ENCODE measurements at regions not wholly inside any gene's neighbourhood (a gene's known extent, or its start where the extent isn't known, plus 50 kb on each side); places are given as distances from the start of the nearest gene placed in this dataset.

DNA sequence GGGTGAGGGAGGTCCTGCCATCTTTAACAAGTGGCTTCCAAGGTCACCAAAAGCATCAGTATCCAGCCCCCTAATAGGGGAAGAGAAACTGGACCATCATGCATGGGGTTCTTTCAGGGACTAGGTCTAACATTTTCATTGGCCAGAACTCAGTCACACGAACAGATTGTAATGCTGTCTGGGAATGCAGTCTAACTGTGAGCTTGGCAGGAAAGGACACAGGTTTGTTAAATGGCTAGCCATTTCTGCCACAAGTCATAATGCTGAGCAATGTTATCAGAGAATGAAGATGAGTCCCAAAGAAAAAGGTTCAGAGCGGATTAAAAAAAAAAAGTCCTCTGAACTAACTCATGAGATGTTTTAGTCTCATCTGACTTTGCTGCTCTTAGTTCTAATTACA lies 70.9 kb upstream of the TNP1 start:
- TF ChIP-seq, protein P1, sequence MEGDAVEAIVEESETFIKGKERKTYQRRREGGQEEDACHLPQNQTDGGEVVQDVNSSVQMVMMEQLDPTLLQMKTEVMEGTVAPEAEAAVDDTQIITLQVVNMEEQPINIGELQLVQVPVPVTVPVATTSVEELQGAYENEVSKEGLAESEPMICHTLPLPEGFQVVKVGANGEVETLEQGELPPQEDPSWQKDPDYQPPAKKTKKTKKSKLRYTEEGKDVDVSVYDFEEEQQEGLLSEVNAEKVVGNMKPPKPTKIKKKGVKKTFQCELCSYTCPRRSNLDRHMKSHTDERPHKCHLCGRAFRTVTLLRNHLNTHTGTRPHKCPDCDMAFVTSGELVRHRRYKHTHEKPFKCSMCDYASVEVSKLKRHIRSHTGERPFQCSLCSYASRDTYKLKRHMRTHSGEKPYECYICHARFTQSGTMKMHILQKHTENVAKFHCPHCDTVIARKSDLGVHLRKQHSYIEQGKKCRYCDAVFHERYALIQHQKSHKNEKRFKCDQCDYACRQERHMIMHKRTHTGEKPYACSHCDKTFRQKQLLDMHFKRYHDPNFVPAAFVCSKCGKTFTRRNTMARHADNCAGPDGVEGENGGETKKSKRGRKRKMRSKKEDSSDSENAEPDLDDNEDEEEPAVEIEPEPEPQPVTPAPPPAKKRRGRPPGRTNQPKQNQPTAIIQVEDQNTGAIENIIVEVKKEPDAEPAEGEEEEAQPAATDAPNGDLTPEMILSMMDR (IDR thresholded peaks at IDR 0.05; ENCODE audit: poor library complexity), result no peak
- TF ChIP-seq EZH2phosphoT487 (IDR thresholded peaks at IDR 0.05; ENCODE audit: low read depth, severe bottlenecking, unreplicated experiment) (no peak), EZH2 (IDR thresholded peaks at IDR 0.05; ENCODE audit: borderline replicate concordance) (no peak)
